ENCODE measurements at regions not wholly inside any gene's neighbourhood (a gene's known extent, or its start where the extent isn't known, plus 50 kb on each side); places are given as distances from the start of the nearest gene placed in this dataset.

- DNase-seq (ENCODE audit: low read depth) = no peak
These were observed 434.3 kb upstream of the TBX3 start for GRCh38 chr12:115118177-115118724.

DNA sequence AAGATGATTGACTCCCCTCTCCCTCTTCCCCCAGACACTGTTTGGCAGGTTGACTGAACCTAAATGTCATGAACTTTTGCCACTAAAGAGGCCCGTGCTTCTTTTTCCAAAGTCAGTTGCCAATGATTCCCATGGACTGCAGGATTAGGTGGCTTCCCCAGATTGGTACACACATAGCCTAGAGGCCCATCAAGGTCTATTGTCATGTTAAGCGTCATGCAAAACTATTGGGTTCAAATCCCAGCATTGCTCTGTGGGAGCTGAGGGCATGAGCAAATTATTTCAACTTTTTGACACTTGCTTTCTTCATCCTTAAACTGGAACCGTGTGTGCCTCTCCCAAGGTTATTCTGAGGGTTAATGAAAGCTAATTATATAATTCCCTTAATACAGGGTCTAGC lies 430.2 kb upstream of the TBX3 start:
- no peak for DNase-seq (ENCODE audit: low read depth)

- no peak for DNase-seq (ENCODE audit: low read depth)
These were observed 425.9 kb upstream of the TBX3 start for GRCh38 chr12:115109863-115110262.

- DNase-seq (ENCODE audit: low read depth) = no peak
These were observed 424.4 kb upstream of the TBX3 start for GRCh38 chr12:115108129-115109100.

GRCh38 chr12:115103884-115104883 lies 420.2 kb upstream of the TBX3 start:
- peak; percentile 30 for DNase-seq (ENCODE audit: low read depth)

DNA sequence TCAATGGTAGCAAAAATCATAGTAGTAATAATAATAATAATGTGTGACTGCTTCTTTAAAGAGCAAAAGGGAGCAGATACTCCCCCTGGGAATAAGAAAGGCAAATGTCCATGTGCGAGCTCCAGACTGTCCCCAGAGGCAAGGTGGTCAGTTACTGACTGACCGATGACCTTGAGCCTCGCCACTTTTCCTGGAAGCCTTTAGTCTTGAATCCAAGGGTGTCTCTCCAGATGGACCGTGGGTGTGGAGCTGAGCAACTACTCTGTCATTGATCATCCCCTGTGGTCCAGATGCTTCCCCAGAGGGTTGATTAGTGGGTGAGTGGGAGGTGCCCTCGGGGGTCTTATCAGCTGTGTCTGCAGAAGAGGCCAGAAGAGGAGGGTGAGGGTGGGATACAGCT lies 418.5 kb upstream of the TBX3 start:
- DNase-seq (ENCODE audit: low read depth) = peak; percentile 11

DNA sequence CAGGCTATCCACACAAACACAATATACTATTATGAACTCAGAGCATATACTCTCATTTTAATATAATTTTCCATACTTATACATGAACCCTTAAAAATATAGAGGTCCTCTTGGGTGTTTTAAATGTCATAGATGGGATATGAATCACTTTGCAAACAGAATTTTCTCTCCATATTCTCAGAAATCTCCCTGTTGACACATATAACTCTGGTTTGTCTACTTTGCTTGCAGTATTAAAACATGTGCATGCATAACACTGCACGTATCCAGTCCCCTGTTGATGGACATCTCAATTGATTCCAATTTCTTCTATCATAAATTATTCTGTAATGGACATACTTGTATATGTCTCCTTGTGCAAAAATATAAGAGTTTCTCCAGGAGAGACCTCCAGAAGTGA lies 417.5 kb upstream of the TBX3 start:
- DNase-seq (ENCODE audit: low read depth) = no peak

- DNase-seq (ENCODE audit: low read depth) = no peak
These were observed 413.4 kb upstream of the TBX3 start for GRCh38 chr12:115097416-115097815.

- DNase-seq (ENCODE audit: low read depth) = no peak
These were observed 412.8 kb upstream of the TBX3 start for GRCh38 chr12:115096588-115097397.

DNA sequence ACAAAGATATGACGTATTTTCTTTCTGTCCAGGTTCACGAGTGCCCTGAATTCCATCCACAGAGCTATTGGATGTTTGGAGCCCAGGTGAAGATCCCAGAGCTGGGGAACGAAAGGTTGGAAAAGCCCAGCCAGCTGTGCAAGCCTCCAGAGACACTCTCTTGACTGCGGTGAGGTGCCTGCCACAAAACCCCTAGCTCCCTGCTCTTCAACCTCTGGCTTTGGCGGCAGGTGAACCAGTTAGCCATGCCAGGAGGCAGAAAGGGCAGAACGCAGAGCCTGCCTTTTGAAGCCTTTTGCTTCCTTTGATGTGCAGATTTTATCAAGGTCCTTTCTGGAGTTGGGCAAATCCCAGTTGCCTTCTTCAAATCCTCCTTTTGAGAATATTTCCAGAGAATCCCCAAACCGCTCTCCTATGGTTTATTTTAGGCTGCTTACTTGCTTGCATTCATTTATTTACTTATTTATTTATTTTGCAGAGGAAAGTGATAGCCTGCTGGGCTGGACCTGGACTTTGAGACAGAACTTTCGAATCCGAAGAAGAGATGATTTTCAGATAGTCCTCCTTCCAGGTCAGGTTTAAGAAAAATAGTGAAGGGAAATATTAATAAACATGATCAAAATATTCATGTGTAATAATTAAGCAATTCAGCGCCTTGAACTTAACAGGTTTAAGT lies 411.2 kb upstream of the TBX3 start:
- DNase-seq (ENCODE audit: low read depth) = no peak

GRCh38 chr12:115094163-115094816 lies 410.3 kb upstream of the TBX3 start:
- DNase-seq (ENCODE audit: low read depth) = no peak

- no peak for DNase-seq (ENCODE audit: low read depth)
These were observed 409.3 kb upstream of the TBX3 start for GRCh38 chr12:115093261-115093660.

- DNase-seq (ENCODE audit: low read depth) = no peak
These were observed 406.8 kb upstream of the TBX3 start for GRCh38 chr12:115090783-115091182.

DNA sequence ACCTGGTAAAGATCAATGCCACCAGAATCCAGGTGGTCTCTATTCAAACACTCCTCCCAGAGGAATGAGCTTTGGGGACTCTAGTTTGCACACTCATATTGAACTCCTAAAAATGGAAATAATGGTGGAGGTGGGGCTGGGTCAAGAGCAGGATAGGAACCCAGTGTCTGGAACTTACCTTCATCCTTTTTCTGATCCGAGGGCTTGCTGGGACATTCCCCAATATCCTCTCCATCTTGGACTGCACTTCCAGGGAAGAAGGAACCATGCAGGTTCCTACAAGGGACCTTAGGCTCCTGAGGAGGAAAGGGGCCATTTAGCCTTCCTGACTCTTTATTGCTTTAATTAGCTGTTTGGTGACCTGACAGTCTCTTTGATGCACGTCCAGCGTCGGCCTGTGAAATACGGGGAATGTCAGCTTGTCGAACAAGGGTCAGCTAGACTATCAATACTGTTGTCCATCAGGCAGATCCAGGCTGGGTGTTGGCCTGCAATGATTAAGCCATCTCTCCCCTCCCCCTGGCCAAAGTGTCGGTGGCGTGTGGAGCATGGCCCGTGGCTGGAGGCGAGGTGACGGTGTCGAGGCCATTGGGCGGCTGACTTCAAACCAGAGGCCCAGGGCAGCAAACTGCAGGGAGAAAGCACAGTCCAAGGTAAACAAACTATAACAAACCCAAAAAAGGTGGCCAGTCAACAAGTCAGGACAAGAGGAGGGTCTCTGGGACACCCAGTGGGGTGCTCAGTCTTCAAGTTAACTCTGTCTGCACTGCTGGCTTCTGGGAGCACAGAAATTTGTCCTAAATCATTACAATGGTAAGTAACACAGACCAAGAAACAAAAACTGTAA lies 405.2 kb upstream of the TBX3 start:
- no peak for DNase-seq (ENCODE audit: low read depth)

GRCh38 chr12:115088328-115088994 lies 404.5 kb upstream of the TBX3 start:
- DNase-seq (ENCODE audit: low read depth) = no peak

DNA sequence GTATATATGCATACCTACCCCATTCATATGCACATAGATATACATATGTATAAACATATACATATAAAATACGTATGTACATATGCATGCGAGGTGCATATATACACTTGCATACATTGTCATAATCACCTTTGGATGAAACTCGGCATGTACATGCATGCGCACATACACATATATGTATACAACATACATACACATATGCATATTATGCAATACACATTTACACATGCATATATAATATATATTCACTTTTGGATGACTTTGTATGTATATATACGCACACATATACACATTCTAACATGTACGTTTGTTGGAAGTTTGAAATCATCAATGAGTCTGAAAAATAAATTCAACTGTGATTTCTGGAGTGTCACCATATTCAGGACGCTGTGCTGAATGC lies 401.6 kb upstream of the TBX3 start:
- DNase-seq (ENCODE audit: low read depth) = no peak

GRCh38 chr12:115079760-115080159 lies 395.8 kb upstream of the TBX3 start:
- no peak for DNase-seq (ENCODE audit: low read depth)

GRCh38 chr12:115078990-115079389 lies 395.0 kb upstream of the TBX3 start:
- DNase-seq (ENCODE audit: low read depth) = no peak

- no peak for DNase-seq (ENCODE audit: low read depth)
These were observed 394.4 kb upstream of the TBX3 start for GRCh38 chr12:115078334-115078733.

All from CMK (cell line).